Tibial nerve (tissue), 4 donors: ENCODE measurements at regions not wholly inside any gene's neighbourhood (a gene's known extent, or its start where the extent isn't known, plus 50 kb on each side); places are given as distances from the start of the nearest gene placed in this dataset.

Experiments used
- DNase-seq, 2 donors: peaks; one replicate each; pipeline ENCODE4 v3.0.0-alpha.2; 2019; ENCODE audit warnings: low spot score in 2 of 2
- H3K27ac ChIP-seq, 4 donors: fragments of 200-600 bp; sonication (generic) in 3 of 4; one replicate each; pipeline ENCODE4 v1.5.1; 2017 to 2019; ENCODE audit warnings: mild to moderate bottlenecking in 1 of 4
- H3K27me3 ChIP-seq, 2 donors: fragments of 200-600 bp; sonication (generic) in 1 of 2; one replicate each; pipeline versions ENCODE4 v1.5.1 to v1.6.0; 2017 to 2019
- H3K36me3 ChIP-seq, 3 donors: fragments of 200-600 bp; sonication (generic); one replicate each; pipeline ENCODE4 v1.5.1; 2018 to 2019
- H3K4me1 ChIP-seq, 4 donors: fragments of 200-600 bp; sonication (generic) in 3 of 4; one replicate each; pipeline ENCODE4 v1.5.1; 2017 to 2019
- H3K4me3 ChIP-seq, 4 donors: fragments of 200-600 bp; sonication (generic) in 3 of 4; one replicate each; pipeline ENCODE4 v1.5.1; 2017 to 2019; ENCODE audit warnings: mild to moderate bottlenecking in 1 of 4, moderate library complexity in 1 of 4
- H3K9me3 ChIP-seq, 4 donors: fragments of 200-600 bp; sonication (generic) in 3 of 4; one replicate each; pipeline ENCODE4 v1.5.1; 2017 to 2019
- EP300 ChIP-seq, 2 donors: sonication (generic); formaldehyde crosslinking; IDR thresholded peaks; one replicate each; pipeline ENCODE4 v1.6.1; 2017; ENCODE audit warnings: antibody characterized with exemption in 2 of 2, mild to moderate bottlenecking in 1 of 2
- POLR2A ChIP-seq, 2 donors: fragments of 450-650 bp; IDR thresholded peaks; one replicate each; pipeline ENCODE4 v1.6.1; 2017; ENCODE audit warnings: antibody characterized with exemption in 2 of 2, mild to moderate bottlenecking in 2 of 2, moderate library complexity in 2 of 2
- WGBS, 2 donors: methylation state at CpG; one replicate each; pipeline ENCODE4 v1.1.5; 2018; 5-methylcytosine and 5-hydroxymethylcytosine counted together
- TF ChIP-seq, protein P1 (sequence below), 5 experiments: fragments of 200-600 bp in 3 of 5; fragments of 450-650 bp in 2 of 5; sonication (generic) in 3 of 5; IDR thresholded peaks; one replicate each; pipeline ENCODE4 v1.5.1; 2016 to 2019; ENCODE audit warnings: antibody characterized with exemption in 5 of 5, mild to moderate bottlenecking in 3 of 5, moderate library complexity in 2 of 5

- WGBS, 2 donors, result 49 to 59% methylated on average over 10 of the region's 10 CpGs
- no peaks in the 10 kb centered on the region for H3K9me3 ChIP-seq
- no peak overlapping the region for H3K27ac ChIP-seq
- H3K4me1 ChIP-seq, result peaks cover 0 to 16% (median 0%) of the 10 kb centered on the region in 4 donors
- TF ChIP-seq EP300 (IDR thresholded peaks at IDR 0.05) (no peak), POLR2A (IDR thresholded peaks at IDR 0.05) (no peak)
- TF ChIP-seq, protein P1, sequence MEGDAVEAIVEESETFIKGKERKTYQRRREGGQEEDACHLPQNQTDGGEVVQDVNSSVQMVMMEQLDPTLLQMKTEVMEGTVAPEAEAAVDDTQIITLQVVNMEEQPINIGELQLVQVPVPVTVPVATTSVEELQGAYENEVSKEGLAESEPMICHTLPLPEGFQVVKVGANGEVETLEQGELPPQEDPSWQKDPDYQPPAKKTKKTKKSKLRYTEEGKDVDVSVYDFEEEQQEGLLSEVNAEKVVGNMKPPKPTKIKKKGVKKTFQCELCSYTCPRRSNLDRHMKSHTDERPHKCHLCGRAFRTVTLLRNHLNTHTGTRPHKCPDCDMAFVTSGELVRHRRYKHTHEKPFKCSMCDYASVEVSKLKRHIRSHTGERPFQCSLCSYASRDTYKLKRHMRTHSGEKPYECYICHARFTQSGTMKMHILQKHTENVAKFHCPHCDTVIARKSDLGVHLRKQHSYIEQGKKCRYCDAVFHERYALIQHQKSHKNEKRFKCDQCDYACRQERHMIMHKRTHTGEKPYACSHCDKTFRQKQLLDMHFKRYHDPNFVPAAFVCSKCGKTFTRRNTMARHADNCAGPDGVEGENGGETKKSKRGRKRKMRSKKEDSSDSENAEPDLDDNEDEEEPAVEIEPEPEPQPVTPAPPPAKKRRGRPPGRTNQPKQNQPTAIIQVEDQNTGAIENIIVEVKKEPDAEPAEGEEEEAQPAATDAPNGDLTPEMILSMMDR (IDR thresholded peaks at IDR 0.05), result no peak
- H3K27me3 ChIP-seq, result peaks cover 0 to 10% of the 10 kb centered on the region in 2 donors
- H3K36me3 ChIP-seq, result no peaks in the 10 kb centered on the region
- no peak for DNase-seq
- no peak overlapping the region for H3K4me3 ChIP-seq
These were observed 137.3 kb downstream of the SEC61B start for GRCh38 chr9:99359336-99359735.

GRCh38 chr9:99360026-99360425 lies 137.9 kb downstream of the SEC61B start:
- TF ChIP-seq EP300 (IDR thresholded peaks at IDR 0.05) (no peak), POLR2A (IDR thresholded peaks at IDR 0.05) (no peak)
- TF ChIP-seq, protein P1 (IDR thresholded peaks at IDR 0.05), result no peak
- no peak for DNase-seq
- Histone ChIP-seq H3K27ac (no peak overlapping the region), H3K4me3 (no peak overlapping the region), H3K4me1 (peaks cover 0 to 16% (median 0%) of the 10 kb centered on the region in 4 donors), H3K36me3 (no peaks in the 10 kb centered on the region), H3K9me3 (no peaks in the 10 kb centered on the region), H3K27me3 (peaks cover 0 to 10% of the 10 kb centered on the region in 2 donors)
- 67 to 74% methylated on average over 2 of the region's 2 CpGs for WGBS, 2 donors

GRCh38 chr9:99361817-99362216 lies 139.7 kb downstream of the SEC61B start:
- 7 to 9% methylated on average over 8 of the region's 8 CpGs for WGBS, 2 donors
- Histone ChIP-seq H3K27ac (no peak overlapping the region), H3K4me3 (no peak overlapping the region), H3K27me3 (peaks cover 0 to 10% of the 10 kb centered on the region in 2 donors), H3K4me1 (peaks cover 0 to 21% (median 3%) of the 10 kb centered on the region in 4 donors), H3K9me3 (no peaks in the 10 kb centered on the region), H3K36me3 (no peaks in the 10 kb centered on the region)
- no peak for TF ChIP-seq POLR2A (IDR thresholded peaks at IDR 0.05)
- no peak for DNase-seq

DNA sequence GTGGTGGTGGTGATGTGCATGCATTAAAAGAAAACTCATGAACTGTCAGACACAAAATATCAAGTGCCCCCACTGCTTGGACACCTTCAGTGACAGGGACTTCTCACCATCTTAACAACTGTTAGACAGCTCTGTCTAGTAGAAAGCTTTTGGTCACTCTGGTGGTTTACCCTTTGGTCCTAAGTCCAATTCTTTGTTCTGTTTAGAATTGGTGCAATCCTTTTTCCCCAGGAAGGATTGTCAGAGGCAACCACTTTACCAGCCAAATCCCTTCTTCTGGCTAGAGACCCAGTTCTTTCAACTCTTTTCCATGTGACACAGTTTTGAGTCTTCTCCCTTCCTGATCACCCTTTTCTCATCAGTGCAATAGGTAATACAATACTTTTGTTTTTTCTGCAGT lies 140.2 kb downstream of the SEC61B start:
- Histone ChIP-seq H3K27me3 (peaks cover 0 to 10% of the 10 kb centered on the region in 2 donors), H3K4me1 (peaks cover 0 to 20% (median 5%) of the 10 kb centered on the region in 4 donors), H3K27ac (no peak overlapping the region), H3K4me3 (no peak overlapping the region), H3K36me3 (no peaks in the 10 kb centered on the region), H3K9me3 (no peaks in the 10 kb centered on the region)
- TF ChIP-seq, protein P1 (IDR thresholded peaks at IDR 0.05), result no peak
- no peak for DNase-seq

DNA sequence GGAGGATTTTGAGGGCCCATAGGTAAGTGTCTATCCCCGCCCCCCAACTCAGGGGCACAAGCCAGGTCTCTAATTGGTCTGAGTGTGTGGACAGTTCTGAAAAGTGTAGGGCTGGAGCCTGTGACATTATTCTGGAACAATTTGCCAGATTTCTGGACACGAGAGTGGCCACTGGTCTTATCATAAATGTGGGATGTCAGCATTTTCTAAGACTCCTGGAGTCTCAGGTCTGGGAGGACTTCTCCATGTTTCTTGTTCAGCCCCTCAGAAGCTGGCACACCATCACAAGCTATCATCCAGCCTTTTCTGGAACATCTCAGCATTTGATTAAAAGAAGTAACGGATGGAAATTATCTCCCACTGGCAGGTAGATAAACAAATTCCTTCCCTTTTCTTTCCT lies 141.4 kb downstream of the SEC61B start:
- no peak overlapping the region for H3K27ac ChIP-seq

GRCh38 chr9:99365233-99365980 lies 143.3 kb downstream of the SEC61B start:
- DNase-seq, result no peak
- H3K27ac ChIP-seq, result no peak overlapping the region
- H3K36me3 ChIP-seq, result no peaks in the 10 kb centered on the region
- TF ChIP-seq, protein P1 (IDR thresholded peaks at IDR 0.05), result no peak
- TF ChIP-seq EP300 (IDR thresholded peaks at IDR 0.05), result no peak
- TF ChIP-seq POLR2A (IDR thresholded peaks at IDR 0.05), result no peak
- H3K4me1 ChIP-seq, result peaks cover 0 to 33% (median 9%) of the 10 kb centered on the region in 4 donors
- no peaks in the 10 kb centered on the region for H3K9me3 ChIP-seq
- H3K27me3 ChIP-seq, result no peaks in the 10 kb centered on the region
- WGBS, 2 donors, result 47 to 50% methylated on average over 7 of the region's 7 CpGs
- H3K4me3 ChIP-seq, result no peak overlapping the region

More for the DNA sequence above, 141.4 kb downstream of the SEC61B start:
- Histone ChIP-seq H3K36me3 (no peaks in the 10 kb centered on the region), H3K9me3 (no peaks in the 10 kb centered on the region), H3K27me3 (peaks cover 0 to 10% of the 10 kb centered on the region in 2 donors), H3K4me1 (peaks cover 0 to 28% (median 9%) of the 10 kb centered on the region in 4 donors), H3K4me3 (no peak overlapping the region)
- no peak for DNase-seq
- WGBS, 2 donors, result 90 to 92% methylated on average over 3 of the region's 3 CpGs
- TF ChIP-seq POLR2A (IDR thresholded peaks at IDR 0.05), result no peak
